Body of pancreas (tissue), 4 donors: ENCODE measurements at regions not wholly inside any gene's neighbourhood (a gene's known extent, or its start where the extent isn't known, plus 50 kb on each side); places are given as distances from the start of the nearest gene placed in this dataset.

Source experiments
- CTCF ChIP-seq, 7 experiments: fragments of 450-650 bp in 4 of 7; fragments of 200-600 bp in 3 of 7; sonication (generic) in 3 of 7; IDR thresholded peaks; one replicate each; pipeline ENCODE4 v1.5.1; 2016 to 2019; ENCODE audit warnings: antibody characterized with exemption in 7 of 7
- POLR2A ChIP-seq, 3 donors: fragments of 450-650 bp; IDR thresholded peaks; one replicate each; pipeline ENCODE4 v1.6.1; 2016; ENCODE audit warnings: antibody characterized with exemption in 3 of 3, mild to moderate bottlenecking in 2 of 3

- TF ChIP-seq CTCF (IDR thresholded peaks at IDR 0.05) (no peak), POLR2A (IDR thresholded peaks at IDR 0.05) (no peak)
Observed at GRCh38 chr20:24063100-24063499, 74.5 kb upstream of the GGTLC1 start.
